SK-N-SH (cell line): ENCODE measurements at regions not wholly inside any gene's neighbourhood (a gene's known extent, or its start where the extent isn't known, plus 50 kb on each side); places are given as distances from the start of the nearest gene placed in this dataset.
A peak's percentile ranks its signal among the peaks of the same experiment; 100 is the strongest.

Source experiments
- CHD2 ChIP-seq: fragments of 150-350 bp; IDR thresholded peaks from 2 replicates; pipeline ENCODE4 v1.6.1; 2018; ENCODE audit warnings: low read length; ENCODE audit not compliant: partially characterized antibody
- CTCF ChIP-seq: fragments of 200-600 bp; sonication (generic); IDR thresholded peaks from 2 replicates; pipeline ENCODE4 v1.6.1; 2017; ENCODE audit warnings: antibody characterized with exemption, mild to moderate bottlenecking, moderate library complexity
- EP300 ChIP-seq, 2 experiments: IDR thresholded peaks; 2 replicates each; pipeline versions ENCODE4 v1.4.0 to v1.6.1; 2012; ENCODE audit warnings: borderline replicate concordance in 1 of 2, low read depth in 1 of 2, low read length in 1 of 2
- EZH2phosphoT487 ChIP-seq: fragments of 200-600 bp; sonication (generic); IDR thresholded peaks from 2 replicates; pipeline ENCODE4 v1.6.1; 2017; ENCODE audit warnings: low read depth, mixed run types, mild to moderate bottlenecking, antibody characterized with exemption, moderate library complexity, borderline replicate concordance
- MAX ChIP-seq: IDR thresholded peaks from 2 replicates; pipeline ENCODE4 v1.4.0; 2012; ENCODE audit warnings: low read depth
- POLR2AphosphoS5 ChIP-seq: IDR thresholded peaks from 2 replicates; pipeline ENCODE4 v1.6.1; 2012; ENCODE audit warnings: low read depth, low read length
- RAD21 ChIP-seq: IDR thresholded peaks from 2 replicates; pipeline ENCODE4 v1.6.1; 2012; ENCODE audit warnings: mild to moderate bottlenecking, low read length
- RCOR1 ChIP-seq: fragments of 150-350 bp; IDR thresholded peaks from 2 replicates; pipeline ENCODE4 v1.6.1; 2017; ENCODE audit warnings: antibody characterized with exemption, low read length
- REST ChIP-seq: IDR thresholded peaks from 2 replicates; pipeline ENCODE4 v1.6.1; 2012; ENCODE audit warnings: mild to moderate bottlenecking, low read depth, low read length, moderate library complexity

- TF ChIP-seq EP300 (IDR thresholded peaks at IDR 0.05; ENCODE audit: borderline replicate concordance in 1 of 2, low read depth in 1 of 2, low read length in 1 of 2) (no peak), CHD2 (peak; percentile 74), REST (no peak), RCOR1 (no peak), CTCF (peak; percentile 8; the same call in 1 of the 2 replicates), RAD21 (no peak), POLR2AphosphoS5 (peak; percentile 52), MAX (peak; percentile 54), EZH2phosphoT487 (no peak)
Observed at GRCh38 chr19:27793644-27794493, 1419.1 kb downstream of the UQCRFS1 start.
